GM18867 (cell line): ENCODE measurements at regions not wholly inside any gene's neighbourhood (a gene's known extent, or its start where the extent isn't known, plus 50 kb on each side); places are given as distances from the start of the nearest gene placed in this dataset.
"Not testable (repeated sequence)": the region's sequence is repeated elsewhere in the genome, so short reads cannot be mapped to it uniquely, and the experiment has no call there.

Experiments used
- ATAC-seq: cut with Tn5 transposase; IDR thresholded peaks from one replicate; pipeline ENCODE4 v1.9.1; 2021; ENCODE audit warnings: mild to moderate bottlenecking, moderate library complexity; ENCODE audit not compliant: unreplicated experiment

- no peak for ATAC-seq
Measured at GRCh38 chr2:215833531-215834162, 179.7 kb downstream of the MREG start.

DNA sequence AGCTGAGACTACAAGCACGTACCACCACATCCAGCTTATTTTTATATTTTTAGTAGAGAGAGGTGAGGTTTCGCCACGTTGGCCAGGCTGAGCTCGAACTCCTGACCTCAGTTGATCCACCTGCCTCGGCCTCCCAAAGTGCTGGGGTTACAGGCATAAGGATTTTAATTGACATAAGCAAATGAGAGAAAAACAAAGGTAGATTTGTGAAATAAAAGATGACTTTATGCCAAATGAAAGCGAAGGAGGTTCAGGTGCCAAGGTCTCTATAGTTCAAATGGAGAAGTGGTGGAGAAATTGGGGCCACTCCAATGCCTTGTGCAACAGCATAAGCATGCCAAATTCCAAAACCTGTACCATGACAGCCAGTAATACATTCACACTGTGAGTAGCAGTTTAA, 180.6 kb downstream of the MREG start:
- ATAC-seq, result no peak

DNA sequence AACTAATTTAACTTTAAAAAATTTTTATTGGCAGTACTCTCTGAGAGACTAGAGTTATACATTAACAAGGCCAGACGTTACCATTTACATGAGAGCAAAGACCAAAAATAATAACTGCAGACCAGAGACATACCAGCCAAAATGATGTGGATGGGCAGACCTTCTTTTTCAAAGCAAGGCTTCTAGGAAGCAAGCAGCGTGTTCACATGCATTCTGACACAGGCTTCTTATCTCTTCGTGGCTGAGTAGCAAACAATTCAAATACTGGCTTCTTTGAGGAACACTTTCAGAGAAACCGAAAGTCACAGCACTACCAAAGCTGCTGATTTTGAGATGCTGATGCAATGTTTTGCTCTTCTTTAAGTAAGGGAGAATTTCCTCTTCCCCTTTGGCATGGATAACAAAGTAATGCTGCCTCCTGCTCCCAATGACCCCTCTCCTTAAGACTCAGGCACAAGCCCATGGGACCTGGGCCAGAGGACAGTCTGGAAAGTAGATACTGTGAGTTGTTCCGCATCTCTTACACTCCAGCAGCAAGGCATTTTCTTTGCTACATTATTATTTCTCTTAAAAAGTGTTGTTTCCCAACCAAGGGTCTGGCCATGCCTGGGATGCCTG, 181.9 kb downstream of the MREG start:
- ATAC-seq, result no peak

GRCh38 chr2:215830304-215830703, 183.0 kb downstream of the MREG start:
- ATAC-seq, result no peak

DNA sequence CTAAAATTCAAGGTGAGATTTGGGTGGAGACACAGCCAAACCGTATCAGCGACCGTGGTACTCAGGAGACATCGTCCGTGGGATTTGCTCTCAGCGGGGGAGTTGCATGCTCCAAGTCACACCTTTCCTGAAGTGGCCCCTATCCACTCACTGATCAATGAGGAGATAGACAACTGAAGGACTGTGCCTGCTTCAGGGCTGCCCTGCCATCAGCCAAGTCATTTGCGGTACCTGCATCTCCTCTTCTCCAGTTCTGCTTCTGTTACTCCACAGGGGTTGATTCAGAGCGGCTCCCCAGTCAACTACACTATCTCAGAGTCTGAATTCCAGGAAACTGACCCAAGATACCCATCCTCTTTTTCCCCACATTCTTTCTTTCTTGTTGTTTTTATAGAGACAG, 184.1 kb downstream of the MREG start:
- no peak for ATAC-seq

GRCh38 chr2:215828528-215829184, 184.7 kb downstream of the MREG start:
- peak; percentile 96 for ATAC-seq

DNA sequence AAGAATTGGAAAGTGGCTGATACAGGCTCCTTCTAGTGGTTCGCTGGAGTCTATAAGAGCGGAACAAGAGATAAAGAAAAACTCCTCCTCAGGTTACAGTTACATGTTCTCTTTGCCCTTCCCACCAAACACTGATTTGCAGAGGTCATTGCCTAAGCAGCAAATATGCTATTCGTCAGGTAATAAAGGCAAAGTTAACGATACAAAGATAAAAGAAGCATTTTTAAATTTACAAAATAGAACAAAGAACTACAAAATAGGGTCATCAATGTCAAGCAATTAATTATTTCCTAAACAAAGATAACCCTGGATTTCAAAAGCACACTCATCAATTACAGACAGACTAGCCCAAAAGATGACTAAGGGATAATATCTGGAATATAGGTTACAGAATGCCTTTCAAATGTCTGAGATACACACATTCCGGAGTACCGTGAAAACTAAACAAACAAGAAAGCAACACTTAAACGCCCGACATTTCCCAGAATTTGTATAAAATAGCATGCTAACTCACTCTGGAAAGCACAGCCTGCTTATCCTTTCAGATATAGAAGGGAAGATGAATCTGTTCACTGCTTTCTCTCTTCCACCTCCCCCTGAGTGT, 186.4 kb downstream of the MREG start:
- no peak for ATAC-seq

- ATAC-seq, result no peak
Measured at GRCh38 chr2:215826376-215826775, 187.0 kb downstream of the MREG start.

DNA sequence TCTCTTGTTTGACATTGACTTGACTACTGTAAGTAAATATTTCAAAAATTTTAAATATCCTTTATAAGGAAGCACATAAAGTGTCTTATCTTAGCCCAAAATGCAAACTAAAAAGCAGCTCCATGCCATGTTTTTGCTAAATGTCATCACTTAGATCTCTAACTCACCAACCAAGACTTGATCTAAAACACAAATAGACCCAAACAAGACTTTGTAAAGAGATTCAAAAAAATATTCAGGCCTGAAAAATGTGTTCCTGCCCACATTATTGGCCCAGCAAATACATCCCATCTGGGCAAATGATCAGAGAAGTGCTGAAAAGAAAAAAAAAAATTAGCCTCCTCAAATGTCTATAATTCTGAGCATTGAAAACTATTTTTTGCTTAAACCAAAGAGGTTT, 187.6 kb downstream of the MREG start:
- ATAC-seq, result no peak

GRCh38 chr2:215821298-215821697, 192.1 kb downstream of the MREG start:
- not testable (repeated sequence) for ATAC-seq

- not testable (repeated sequence) for ATAC-seq
Measured at GRCh38 chr2:215819713-215820112, 193.6 kb downstream of the MREG start.

- ATAC-seq, result no peak
Measured at GRCh38 chr2:215817046-215817445, 196.3 kb downstream of the MREG start.

GRCh38 chr2:215816424-215816823, 196.9 kb downstream of the MREG start:
- no peak for ATAC-seq

DNA sequence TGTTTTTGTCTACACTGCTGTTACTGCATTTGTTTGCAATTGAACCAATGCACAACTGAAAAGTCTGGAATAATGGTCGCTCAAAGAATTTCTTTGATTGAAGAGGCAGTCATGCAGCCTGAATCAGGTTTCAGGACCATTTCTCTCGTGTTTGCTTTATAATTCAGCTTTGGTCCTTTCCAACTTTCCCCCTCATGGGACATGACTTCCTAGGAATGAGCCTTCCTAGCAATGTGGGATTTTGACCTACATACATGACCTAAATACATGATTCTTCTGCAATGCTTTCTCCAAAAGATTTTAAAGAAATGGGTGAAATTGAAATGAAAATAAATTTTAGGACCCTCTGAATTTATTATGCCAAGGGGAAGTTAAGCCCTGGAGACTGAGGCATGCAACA, 197.4 kb downstream of the MREG start:
- ATAC-seq, result no peak

- no peak for ATAC-seq
Measured at GRCh38 chr2:215812966-215813365, 200.4 kb downstream of the MREG start.

GRCh38 chr2:215811409-215812345, 201.7 kb downstream of the MREG start:
- peak; percentile 95 for ATAC-seq

DNA sequence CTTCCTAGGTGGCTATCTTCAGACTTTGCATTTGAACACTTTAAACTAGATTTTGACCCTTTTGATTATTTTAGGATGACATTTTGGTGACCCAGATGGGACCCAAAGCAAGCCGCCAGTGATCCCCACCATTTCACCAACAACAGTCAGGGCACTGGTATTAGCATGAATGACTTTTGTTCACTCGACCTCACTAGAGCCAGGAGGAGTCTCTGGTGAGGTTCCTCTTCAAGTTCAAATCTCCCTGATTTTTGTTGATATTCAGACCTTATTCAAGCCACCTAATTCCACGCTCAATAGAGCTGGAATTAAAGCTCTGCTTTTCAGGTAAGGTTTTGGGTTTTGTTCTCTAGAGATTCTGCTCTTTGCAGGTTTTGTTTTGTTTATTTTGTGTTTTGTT, 202.3 kb downstream of the MREG start:
- peak; percentile 29 for ATAC-seq

- ATAC-seq, result no peak
Measured at GRCh38 chr2:215808996-215809395, 204.4 kb downstream of the MREG start.

DNA sequence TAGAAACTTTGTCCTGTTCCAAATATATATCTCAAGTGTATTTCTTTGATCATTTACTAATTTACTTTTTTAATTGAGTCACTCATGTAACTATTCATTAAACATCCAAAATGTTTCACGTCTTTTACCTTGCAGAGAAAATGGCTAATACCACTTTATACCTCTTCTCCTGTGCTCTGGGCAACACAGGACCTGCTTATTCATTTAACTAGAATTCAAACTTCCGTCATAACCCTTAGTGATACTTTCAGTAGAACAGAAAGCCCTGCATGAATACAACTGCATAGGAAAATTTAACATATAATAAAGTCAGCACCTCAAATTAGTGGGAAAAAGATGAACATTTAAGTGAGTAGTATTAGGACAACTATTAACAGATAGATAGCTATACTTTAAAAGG, 205.2 kb downstream of the MREG start:
- ATAC-seq, result no peak

- no peak for ATAC-seq
Measured at GRCh38 chr2:215805493-215805892, 207.9 kb downstream of the MREG start.

- ATAC-seq, result no peak
Measured at GRCh38 chr2:215803150-215803549, 210.2 kb downstream of the MREG start.
